ENCODE measurements at regions not wholly inside any gene's neighbourhood (a gene's known extent, or its start where the extent isn't known, plus 50 kb on each side); places are given as distances from the start of the nearest gene placed in this dataset.
"Not testable (repeated sequence)": the region's sequence is repeated elsewhere in the genome, so short reads cannot be mapped to it uniquely, and the experiment has no call there.

DNA sequence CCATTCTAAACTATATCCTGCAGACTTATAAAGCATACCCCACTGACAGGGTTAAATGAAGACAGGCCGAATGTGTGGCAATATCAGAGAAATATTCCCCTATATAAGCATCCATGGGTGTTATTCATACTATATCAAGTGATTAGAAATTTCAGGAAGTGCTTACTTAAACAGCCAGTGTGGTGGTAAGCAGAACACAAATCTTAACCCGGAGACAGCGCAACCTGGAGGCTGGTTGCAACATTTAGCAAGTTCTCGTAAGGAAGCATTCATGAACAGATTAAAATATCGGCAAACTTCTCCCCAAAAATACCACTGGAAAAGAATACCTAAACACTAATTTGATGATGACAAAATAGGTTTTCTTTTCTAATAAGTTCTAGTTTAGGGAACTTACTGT lies 261.2 kb downstream of the CBLL2 start:
- no peak for DNase-seq (ENCODE audit: low spot score)

DNA sequence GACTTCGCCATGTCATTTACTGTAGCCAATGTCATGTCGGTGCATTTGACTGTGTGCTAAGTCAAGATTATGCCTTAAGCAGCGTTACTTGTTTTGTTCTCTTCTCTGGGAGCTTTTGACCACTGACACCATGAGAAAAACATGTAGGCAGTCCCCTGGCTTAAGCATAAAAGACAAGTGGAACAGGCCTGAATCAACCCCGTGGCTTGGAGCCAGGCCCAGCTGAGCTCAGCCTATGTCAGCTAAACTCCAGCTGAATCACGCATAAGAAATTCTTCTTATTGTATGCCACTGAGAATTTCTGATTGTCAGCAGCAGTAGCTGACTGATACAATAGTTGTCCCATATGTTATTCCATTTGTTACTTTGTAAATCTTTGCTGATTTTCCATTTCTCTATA lies 261.9 kb downstream of the CBLL2 start:
- DNase-seq (ENCODE audit: low spot score) = no peak

GRCh38 chrX:22536746-22537304 lies 264.1 kb downstream of the CBLL2 start:
- no peak for DNase-seq (ENCODE audit: low spot score)

GRCh38 chrX:22538580-22538979 lies 265.9 kb downstream of the CBLL2 start:
- DNase-seq (ENCODE audit: low spot score) = no peak

DNA sequence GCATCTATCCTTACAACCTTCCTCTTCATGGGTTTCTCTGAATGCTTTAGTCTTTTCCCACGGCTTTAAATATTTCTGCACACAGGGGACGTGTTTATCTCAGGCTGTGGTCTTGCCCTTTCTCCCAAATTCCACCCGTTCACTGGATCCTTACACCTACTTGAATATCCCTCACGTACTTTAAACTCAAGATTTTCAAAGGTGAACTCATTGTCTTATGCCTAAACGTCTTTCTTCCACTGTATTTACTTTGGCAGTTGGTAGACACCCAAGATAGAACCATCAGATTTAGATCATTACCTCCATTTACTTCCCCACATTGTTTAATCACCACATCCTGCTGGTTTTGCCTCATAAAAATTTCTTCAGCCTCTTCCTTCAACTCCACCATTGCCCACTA lies 269.2 kb downstream of the CBLL2 start:
- DNase-seq (ENCODE audit: low spot score) = no peak

GRCh38 chrX:22542641-22543040 lies 269.9 kb downstream of the CBLL2 start:
- DNase-seq (ENCODE audit: low spot score) = no peak

DNA sequence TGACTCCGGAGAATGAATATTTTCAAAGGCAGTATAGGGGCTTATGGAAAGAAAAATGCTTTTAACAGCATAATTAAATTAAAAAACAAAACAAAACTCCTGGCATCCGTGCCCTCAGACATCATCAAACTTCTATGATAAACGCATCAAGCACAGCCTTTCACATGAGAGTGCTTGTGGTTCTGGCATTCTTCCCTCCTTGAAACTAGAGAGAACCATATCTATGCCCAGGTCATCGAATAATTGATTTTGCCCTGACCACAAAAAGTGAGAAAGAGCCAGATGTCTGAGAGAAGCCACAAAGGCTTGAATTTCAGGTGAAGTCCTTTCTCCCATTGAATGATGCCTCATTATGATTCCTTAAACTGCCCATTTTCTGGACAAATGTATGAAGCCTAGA lies 286.8 kb downstream of the CBLL2 start:
- no peak for DNase-seq (ENCODE audit: low spot score)

DNA sequence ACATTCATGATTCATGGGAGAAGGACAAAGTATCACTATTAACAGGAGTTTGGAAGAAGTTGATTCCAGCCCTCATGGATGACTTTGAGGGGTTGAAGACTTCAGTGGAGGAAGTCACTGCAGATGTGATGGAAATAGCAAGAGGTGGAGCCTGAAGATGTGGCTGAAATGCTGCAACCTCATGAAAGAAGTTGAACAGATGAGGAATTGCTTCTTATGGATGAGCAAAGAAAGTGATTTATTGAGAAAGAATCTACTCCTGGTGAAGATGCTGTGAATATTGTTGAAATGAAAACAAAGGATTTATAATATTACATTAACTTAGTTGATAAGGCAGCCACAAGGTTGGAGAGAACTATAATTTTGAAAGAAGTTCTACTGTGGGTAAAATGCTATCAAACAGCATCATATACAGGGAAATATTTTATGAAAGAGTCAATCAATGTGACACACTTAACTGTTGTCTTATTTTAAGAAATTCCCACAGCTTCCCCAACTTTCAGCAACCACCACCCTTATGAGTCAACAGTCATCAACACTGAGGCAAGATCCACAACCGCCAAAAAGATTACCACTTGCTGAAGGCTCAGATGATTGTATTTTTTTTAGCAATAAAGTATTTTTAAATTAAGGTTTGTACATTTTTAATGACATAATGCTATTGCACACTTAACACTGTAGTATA lies 302.6 kb downstream of the CBLL2 start:
- no peak for DNase-seq (ENCODE audit: low spot score)

- no peak for DNase-seq (ENCODE audit: low spot score)
These were observed 304.5 kb downstream of the CBLL2 start for GRCh38 chrX:22577181-22577580.

- no peak for DNase-seq (ENCODE audit: low spot score)
These were observed 313.1 kb downstream of the CBLL2 start for GRCh38 chrX:22585831-22586230.

- DNase-seq (ENCODE audit: low spot score) = no peak
These were observed 317.1 kb downstream of the CBLL2 start for GRCh38 chrX:22589845-22590244.

DNA sequence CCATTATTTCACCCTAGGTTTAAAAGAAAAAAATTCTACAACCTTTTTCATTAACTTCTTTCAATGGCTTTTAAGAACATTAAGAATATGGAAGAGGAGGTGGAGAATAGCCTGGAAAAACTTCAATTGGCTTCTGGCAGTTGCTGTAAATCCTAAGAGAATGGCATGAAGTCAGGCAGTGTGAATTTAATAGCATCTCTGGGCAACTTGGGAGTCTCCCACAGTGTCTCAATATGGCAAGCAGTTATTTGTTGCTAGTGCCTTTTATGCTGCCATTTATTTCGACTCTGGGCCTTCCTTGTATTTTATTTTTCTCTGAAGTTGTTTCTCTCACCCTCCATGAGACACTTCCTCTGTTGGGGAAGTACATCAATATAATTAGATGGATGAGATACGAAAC lies 322.1 kb downstream of the CBLL2 start:
- DNase-seq (ENCODE audit: low spot score) = no peak

DNA sequence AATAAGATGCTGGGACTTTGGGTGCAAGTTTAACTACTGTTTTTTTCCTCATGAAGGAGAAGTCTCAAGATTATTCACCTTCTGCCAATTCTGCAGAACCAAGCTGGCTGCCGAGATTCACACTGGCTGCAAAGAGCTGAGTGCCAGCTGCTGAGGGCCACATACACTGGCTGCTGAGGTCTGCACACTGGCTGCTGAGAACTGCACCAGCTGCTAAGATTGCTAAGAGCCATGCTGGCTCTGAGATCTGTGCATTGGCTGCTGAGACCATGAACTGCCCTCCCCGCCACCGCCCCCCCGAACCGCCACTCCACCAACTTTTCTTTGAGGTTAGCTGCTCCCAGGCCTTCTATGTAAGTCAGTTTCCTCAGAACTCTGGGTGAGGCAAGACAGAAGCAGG lies 330.3 kb downstream of the CBLL2 start:
- no peak for DNase-seq (ENCODE audit: low spot score)

DNA sequence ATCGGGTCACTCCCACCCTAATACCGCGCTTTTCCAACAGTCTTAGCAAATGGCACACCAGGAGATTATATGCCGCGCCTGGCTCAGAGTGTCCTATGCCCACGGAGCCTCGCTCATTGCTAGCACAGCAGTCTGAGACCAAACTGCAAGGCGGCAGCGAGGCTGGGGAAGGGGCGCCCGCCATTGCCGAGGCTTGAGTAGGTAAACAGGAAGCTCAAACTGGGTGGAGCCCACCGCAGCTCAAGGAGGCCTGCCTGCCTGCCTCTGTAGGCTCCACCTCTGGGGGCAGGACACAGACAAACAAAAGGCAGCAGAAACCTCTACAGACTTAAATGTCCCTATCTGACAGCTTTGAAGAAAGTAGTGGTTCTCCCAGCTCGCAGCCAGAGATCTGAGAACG lies 336.7 kb downstream of the CBLL2 start:
- DNase-seq (ENCODE audit: low spot score) = not testable (repeated sequence)

DNA sequence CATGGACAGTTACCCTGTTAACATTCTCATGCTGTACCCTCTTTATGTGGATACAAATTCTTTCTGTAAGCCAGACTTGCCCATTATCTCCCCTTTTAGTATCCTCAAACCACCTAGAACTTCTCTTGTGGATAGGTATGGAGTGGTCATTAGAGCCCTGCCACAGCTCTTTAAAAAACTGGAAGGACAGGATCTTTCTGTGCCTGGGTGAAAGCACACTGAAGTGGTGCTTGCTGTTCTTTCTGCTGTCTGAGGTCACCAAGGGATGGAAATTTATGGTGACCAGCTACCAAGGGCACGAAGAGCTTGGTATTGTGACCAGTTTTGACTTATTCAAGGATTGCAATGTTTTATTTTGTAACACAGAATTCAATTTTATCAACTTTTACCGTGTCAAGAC lies 344.2 kb downstream of the CBLL2 start:
- no peak for DNase-seq (ENCODE audit: low spot score)

DNA sequence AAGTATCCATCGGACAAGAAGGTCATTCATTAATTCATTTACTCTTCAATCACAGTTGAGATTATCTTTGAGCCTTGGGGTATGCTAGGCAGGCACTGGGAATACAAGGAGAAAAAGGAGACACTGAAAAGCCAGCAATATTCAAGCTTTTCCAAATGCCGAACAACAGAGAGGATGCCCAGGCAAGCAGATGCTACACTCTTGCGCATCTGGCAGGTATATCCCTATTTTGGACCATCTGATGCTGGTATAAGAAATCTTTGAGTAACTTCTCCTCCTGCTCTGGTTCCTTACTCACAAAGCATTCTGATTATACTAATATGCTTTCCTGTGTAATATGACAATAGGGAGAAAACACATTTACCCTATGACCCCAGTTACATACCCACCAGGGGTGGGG lies 354.9 kb downstream of the CBLL2 start:
- no peak for DNase-seq (ENCODE audit: low spot score)

- DNase-seq (ENCODE audit: low spot score) = no peak
These were observed 355.6 kb downstream of the CBLL2 start for GRCh38 chrX:22628275-22628674.

GRCh38 chrX:22629105-22629725 lies 356.5 kb downstream of the CBLL2 start:
- no peak for DNase-seq (ENCODE audit: low spot score)

- DNase-seq (ENCODE audit: low spot score) = no peak
These were observed 361.4 kb downstream of the CBLL2 start for GRCh38 chrX:22634083-22634482.

DNA sequence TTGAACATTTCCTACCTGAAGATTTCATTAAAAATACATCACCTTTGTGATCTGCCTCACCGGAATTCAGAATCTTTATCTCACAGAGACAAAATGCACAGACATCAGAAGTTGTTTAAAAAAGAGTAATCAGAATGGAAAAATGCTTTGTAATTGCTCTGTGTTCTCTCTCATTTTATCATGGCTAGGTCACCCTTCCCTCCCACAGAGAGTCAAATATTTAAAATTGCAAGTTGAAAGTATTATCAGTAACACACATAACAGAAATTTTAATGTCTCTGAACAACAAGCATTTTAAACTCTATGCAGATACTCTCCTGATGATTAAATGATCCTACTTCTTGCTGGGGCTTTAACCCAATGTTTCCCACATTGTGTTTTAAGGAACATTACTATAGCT lies 362.0 kb downstream of the CBLL2 start:
- DNase-seq (ENCODE audit: low spot score) = no peak

GRCh38 chrX:22648281-22648680 lies 351.5 kb upstream of the DDX53 start:
- DNase-seq (ENCODE audit: low spot score) = no peak

DNA sequence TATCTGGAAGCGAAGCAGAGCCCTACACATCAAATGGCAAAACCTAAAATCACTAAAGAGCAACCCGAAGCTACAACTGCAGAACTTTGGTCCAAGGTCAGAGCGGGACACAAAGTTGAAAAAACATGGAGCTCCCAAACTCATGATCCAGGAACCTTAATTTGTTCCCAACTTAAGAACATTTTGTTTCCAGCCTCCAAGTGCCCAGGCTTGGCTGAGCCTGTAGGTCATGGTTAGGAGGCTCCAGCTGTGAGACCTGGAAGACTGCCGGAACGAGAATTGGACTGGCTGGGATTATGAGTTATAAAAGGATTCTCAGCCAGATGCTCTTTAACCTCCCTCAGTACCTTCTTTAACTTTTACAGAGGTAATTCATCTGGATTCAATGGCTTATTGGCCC lies 349.1 kb upstream of the DDX53 start:
- no peak for DNase-seq (ENCODE audit: low spot score)

DNA sequence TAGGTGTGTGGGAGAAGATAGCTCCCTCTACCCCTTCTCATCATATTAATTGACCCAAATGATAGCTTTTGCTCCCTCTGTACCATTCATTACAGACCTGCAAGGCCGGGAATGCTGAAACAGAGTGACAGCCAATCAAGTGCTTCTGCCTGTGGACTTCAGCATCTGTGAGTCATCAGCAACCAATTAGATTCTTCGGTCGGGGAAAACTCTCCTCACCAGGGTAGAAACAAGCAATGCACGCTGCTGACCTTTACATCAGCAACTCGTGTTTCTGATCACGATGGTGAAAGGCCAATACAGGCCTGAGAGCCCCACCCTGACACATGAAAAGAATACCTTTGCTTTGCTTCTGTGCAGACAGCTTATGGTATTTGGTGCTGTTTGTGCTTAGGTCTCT lies 347.2 kb upstream of the DDX53 start:
- peak; percentile 34 for DNase-seq (ENCODE audit: low spot score)

All from HT-29 (cell line).